ENCODE measurements at regions not wholly inside any gene's neighbourhood (a gene's known extent, or its start where the extent isn't known, plus 50 kb on each side); places are given as distances from the start of the nearest gene placed in this dataset.

DNA sequence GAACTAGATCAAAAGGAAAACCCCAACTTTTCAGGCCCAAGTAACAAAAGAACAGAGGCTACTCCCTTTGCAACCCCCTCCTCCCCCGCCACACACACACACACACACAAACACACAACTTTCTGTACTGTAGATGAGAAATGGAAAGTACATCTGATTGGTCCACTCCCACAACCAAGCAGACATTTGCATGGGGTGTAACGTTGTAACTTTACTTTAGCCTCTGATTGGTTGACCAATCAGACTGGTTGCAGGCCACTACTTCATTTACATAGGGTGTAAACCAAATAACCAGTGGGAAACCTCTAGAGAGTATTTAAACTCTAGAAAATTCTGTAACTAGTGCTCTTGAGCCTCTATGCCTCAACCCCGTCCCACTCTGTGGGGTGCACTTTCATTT, 425.5 kb downstream of the GXYLT1 start:
- TF ChIP-seq EP300 (IDR thresholded peaks at IDR 0.05; ENCODE audit: borderline replicate concordance) (no peak), YY1 (IDR thresholded peaks at IDR 0.05; ENCODE audit: low read depth) (no peak), TEAD4 (IDR thresholded peaks at IDR 0.05) (no peak), TAF1 (IDR thresholded peaks at IDR 0.05; ENCODE audit: low read depth) (no peak)
- TF ChIP-seq, protein P1, sequence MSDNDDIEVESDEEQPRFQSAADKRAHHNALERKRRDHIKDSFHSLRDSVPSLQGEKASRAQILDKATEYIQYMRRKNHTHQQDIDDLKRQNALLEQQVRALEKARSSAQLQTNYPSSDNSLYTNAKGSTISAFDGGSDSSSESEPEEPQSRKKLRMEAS (IDR thresholded peaks at IDR 0.05) = no peak
- TF ChIP-seq, protein P2, sequence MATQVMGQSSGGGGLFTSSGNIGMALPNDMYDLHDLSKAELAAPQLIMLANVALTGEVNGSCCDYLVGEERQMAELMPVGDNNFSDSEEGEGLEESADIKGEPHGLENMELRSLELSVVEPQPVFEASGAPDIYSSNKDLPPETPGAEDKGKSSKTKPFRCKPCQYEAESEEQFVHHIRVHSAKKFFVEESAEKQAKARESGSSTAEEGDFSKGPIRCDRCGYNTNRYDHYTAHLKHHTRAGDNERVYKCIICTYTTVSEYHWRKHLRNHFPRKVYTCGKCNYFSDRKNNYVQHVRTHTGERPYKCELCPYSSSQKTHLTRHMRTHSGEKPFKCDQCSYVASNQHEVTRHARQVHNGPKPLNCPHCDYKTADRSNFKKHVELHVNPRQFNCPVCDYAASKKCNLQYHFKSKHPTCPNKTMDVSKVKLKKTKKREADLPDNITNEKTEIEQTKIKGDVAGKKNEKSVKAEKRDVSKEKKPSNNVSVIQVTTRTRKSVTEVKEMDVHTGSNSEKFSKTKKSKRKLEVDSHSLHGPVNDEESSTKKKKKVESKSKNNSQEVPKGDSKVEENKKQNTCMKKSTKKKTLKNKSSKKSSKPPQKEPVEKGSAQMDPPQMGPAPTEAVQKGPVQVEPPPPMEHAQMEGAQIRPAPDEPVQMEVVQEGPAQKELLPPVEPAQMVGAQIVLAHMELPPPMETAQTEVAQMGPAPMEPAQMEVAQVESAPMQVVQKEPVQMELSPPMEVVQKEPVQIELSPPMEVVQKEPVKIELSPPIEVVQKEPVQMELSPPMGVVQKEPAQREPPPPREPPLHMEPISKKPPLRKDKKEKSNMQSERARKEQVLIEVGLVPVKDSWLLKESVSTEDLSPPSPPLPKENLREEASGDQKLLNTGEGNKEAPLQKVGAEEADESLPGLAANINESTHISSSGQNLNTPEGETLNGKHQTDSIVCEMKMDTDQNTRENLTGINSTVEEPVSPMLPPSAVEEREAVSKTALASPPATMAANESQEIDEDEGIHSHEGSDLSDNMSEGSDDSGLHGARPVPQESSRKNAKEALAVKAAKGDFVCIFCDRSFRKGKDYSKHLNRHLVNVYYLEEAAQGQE (IDR thresholded peaks at IDR 0.05; ENCODE audit: low read depth) = no peak

All from Ishikawa (cell line).